Prostate gland (tissue), 2 donors: ENCODE measurements at regions not wholly inside any gene's neighbourhood (a gene's known extent, or its start where the extent isn't known, plus 50 kb on each side); places are given as distances from the start of the nearest gene placed in this dataset.

Experiments used
- DNase-seq: peaks from one replicate; pipeline ENCODE4 v3.0.0-alpha.2; 2019; ENCODE audit warnings: low spot score
- H3K27ac ChIP-seq, 2 donors: fragments of 200-600 bp; sonication (generic); 2 replicates each; pipeline ENCODE4 v1.5.1; 2017 to 2019
- H3K27me3 ChIP-seq: fragments of 200-600 bp; sonication (generic); replicated peaks from 2 replicates; pipeline ENCODE4 v1.5.1; 2019; ENCODE audit not compliant: insufficient read depth
- H3K36me3 ChIP-seq, 2 donors: fragments of 200-600 bp; sonication (generic); 1 replicate in 1 of 2; 2 replicates in 1 of 2; pipeline versions ENCODE4 v1.5.1 to v1.8.1; 2017 to 2019
- H3K4me1 ChIP-seq: fragments of 200-600 bp; sonication (generic); replicated peaks from 2 replicates; pipeline ENCODE4 v1.5.1; 2019
- H3K4me3 ChIP-seq, 2 donors: fragments of 200-600 bp; sonication (generic); 2 replicates each; pipeline ENCODE4 v1.5.1; 2017 to 2019
- H3K9me3 ChIP-seq: fragments of 200-600 bp; sonication (generic); 2 replicates; pipeline ENCODE4 v1.5.1; 2017
- CTCF ChIP-seq, 4 experiments: fragments of 200-600 bp in 2 of 4; fragments of 450-650 bp in 2 of 4; sonication (generic) in 2 of 4; IDR thresholded peaks; 1 replicate in 3 of 4; 2 replicates in 1 of 4; pipeline ENCODE4 v1.5.1; 2016 to 2019; ENCODE audit warnings: antibody characterized with exemption in 4 of 4, mild to moderate bottlenecking in 2 of 4, moderate library complexity in 2 of 4
- POLR2A ChIP-seq: fragments of 450-650 bp; IDR thresholded peaks from one replicate; pipeline ENCODE4 v1.6.1; 2016; ENCODE audit warnings: antibody characterized with exemption, mild to moderate bottlenecking
- POLR2AphosphoS5 ChIP-seq: sonication (generic); formaldehyde crosslinking; IDR thresholded peaks from one replicate; pipeline ENCODE4 v1.6.1; 2017; ENCODE audit warnings: antibody characterized with exemption
- WGBS: methylation state at CpG from one replicate; pipeline ENCODE4 v1.1.5; 2018; 5-methylcytosine and 5-hydroxymethylcytosine counted together
- intact Hi-C: fragments of 100-400 bp; cut with DNase I; formaldehyde crosslinking; loops from one replicate; pipeline ENCODE4 v1.14.2; 2022

GRCh38 chr6:137343241-137343640 lies 124.1 kb upstream of the IFNGR1 start:
- DNase-seq: no peak
- TF ChIP-seq CTCF (IDR thresholded peaks at IDR 0.05) (no peak), POLR2A (no peak), POLR2AphosphoS5 (no peak)
- WGBS: 88% methylated on average over 3 of the region's 3 CpGs
- intact Hi-C loops: no loop called here
- Histone ChIP-seq H3K4me1 (no peaks in the 10 kb centered on the region), H3K4me3 (peak overlapping the region in 1 of 2 donors; percentile 5), H3K9me3 (no peaks in the 10 kb centered on the region), H3K27ac (no peak overlapping the region), H3K27me3 (no peaks in the 10 kb centered on the region), H3K36me3 (no peaks in the 10 kb centered on the region)

GRCh38 chr6:137342607-137343190 lies 123.5 kb upstream of the IFNGR1 start:
- intact Hi-C loops: no loop called here
- no peak for TF ChIP-seq POLR2AphosphoS5
- DNase-seq: no peak
- Histone ChIP-seq H3K4me3 (peak overlapping the region; percentile 3 to 5), H3K27me3 (no peaks in the 10 kb centered on the region), H3K9me3 (no peaks in the 10 kb centered on the region), H3K27ac (no peak overlapping the region), H3K36me3 (no peaks in the 10 kb centered on the region), H3K4me1 (no peaks in the 10 kb centered on the region)
- WGBS: 28% methylated on average over 12 of the region's 12 CpGs

- H3K27me3 ChIP-seq: no peaks in the 10 kb centered on the region
- H3K36me3 ChIP-seq: no peaks in the 10 kb centered on the region
- intact Hi-C loops: no loop called here
- no peaks in the 10 kb centered on the region for H3K9me3 ChIP-seq
- DNase-seq: no peak
- no peak overlapping the region for H3K27ac ChIP-seq
- WGBS: 70% methylated on average over 15 of the region's 15 CpGs
- no peak overlapping the region for H3K4me3 ChIP-seq
- no peaks in the 10 kb centered on the region for H3K4me1 ChIP-seq
- TF ChIP-seq POLR2A: no peak
- peak in 2 of 4 experiments; percentile 25 for TF ChIP-seq CTCF (IDR thresholded peaks at IDR 0.05)
- TF ChIP-seq POLR2AphosphoS5: no peak
These were observed 122.6 kb upstream of the IFNGR1 start for GRCh38 chr6:137341681-137342195.

- H3K36me3 ChIP-seq: no peaks in the 10 kb centered on the region
These were observed 120.9 kb upstream of the IFNGR1 start for GRCh38 chr6:137339929-137340559.

GRCh38 chr6:137334884-137335283 lies 115.7 kb upstream of the IFNGR1 start:
- H3K36me3 ChIP-seq: no peaks in the 10 kb centered on the region
- no peaks in the 10 kb centered on the region for H3K9me3 ChIP-seq
- TF ChIP-seq CTCF (IDR thresholded peaks at IDR 0.05): no peak
- TF ChIP-seq POLR2AphosphoS5: no peak
- TF ChIP-seq POLR2A: no peak
- no peaks in the 10 kb centered on the region for H3K27me3 ChIP-seq
- no peak overlapping the region for H3K27ac ChIP-seq
- DNase-seq: no peak
- H3K4me3 ChIP-seq: no peak overlapping the region
- intact Hi-C loops: loop anchor here (10.0 kb wide), 1 partner anchor 310 kb away; no protein-coding TSS in a partner anchor
- H3K4me1 ChIP-seq: no peaks in the 10 kb centered on the region
- 98% methylated on average over 3 of the region's 3 CpGs for WGBS

More at GRCh38 chr6:137339929-137340559, 120.9 kb upstream of the IFNGR1 start:
- H3K27me3 ChIP-seq: no peaks in the 10 kb centered on the region
- no peaks in the 10 kb centered on the region for H3K4me1 ChIP-seq
- no peak overlapping the region for H3K4me3 ChIP-seq
- no peak for DNase-seq
- H3K9me3 ChIP-seq: no peaks in the 10 kb centered on the region
- intact Hi-C loops: loop anchor here (10.0 kb wide), 1 partner anchor 305 kb away; no protein-coding TSS in a partner anchor
- H3K27ac ChIP-seq: no peak overlapping the region
- TF ChIP-seq POLR2AphosphoS5 (peak; percentile 24), CTCF (IDR thresholded peaks at IDR 0.05) (no peak), POLR2A (no peak)
- WGBS: 28% methylated on average over 5 of the region's 5 CpGs
